Suprapubic skin (tissue), 4 donors: ENCODE measurements at regions not wholly inside any gene's neighbourhood (a gene's known extent, or its start where the extent isn't known, plus 50 kb on each side); places are given as distances from the start of the nearest gene placed in this dataset.

ENCODE experiments used
- DNase-seq, 2 donors: peaks; one replicate each; pipeline ENCODE4 v3.0.0-alpha.2; 2019; ENCODE audit warnings: low spot score in 2 of 2
- H3K27ac ChIP-seq: fragments of 200-600 bp; sonication (generic); one replicate; pipeline ENCODE4 v1.5.1; 2019
- H3K27me3 ChIP-seq: fragments of 200-600 bp; sonication (generic); one replicate; pipeline ENCODE4 v1.5.1; 2019
- H3K36me3 ChIP-seq: fragments of 200-600 bp; sonication (generic); one replicate; pipeline ENCODE4 v1.5.1; 2019
- H3K4me1 ChIP-seq: fragments of 200-600 bp; sonication (generic); one replicate; pipeline ENCODE4 v1.5.1; 2019
- H3K4me3 ChIP-seq: fragments of 200-600 bp; sonication (generic); one replicate; pipeline ENCODE4 v1.5.1; 2019; ENCODE audit warnings: mild to moderate bottlenecking
- H3K9me3 ChIP-seq: fragments of 200-600 bp; sonication (generic); one replicate; pipeline ENCODE4 v1.5.1; 2019
- CTCF ChIP-seq, 2 donors: fragments of 200-600 bp in 1 of 2; fragments of 450-650 bp in 1 of 2; sonication (generic) in 1 of 2; IDR thresholded peaks; one replicate each; pipeline ENCODE4 v1.5.1; 2016 to 2019; ENCODE audit warnings: antibody characterized with exemption in 2 of 2, mild to moderate bottlenecking in 1 of 2, moderate library complexity in 1 of 2
- EP300 ChIP-seq: sonication (generic); formaldehyde crosslinking; IDR thresholded peaks from one replicate; pipeline ENCODE4 v1.6.1; 2017; ENCODE audit warnings: antibody characterized with exemption
- POLR2A ChIP-seq, 2 donors: fragments of 450-650 bp; IDR thresholded peaks; one replicate each; pipeline ENCODE4 v1.6.1; 2017; ENCODE audit warnings: antibody characterized with exemption in 2 of 2, mild to moderate bottlenecking in 2 of 2, moderate library complexity in 2 of 2
- POLR2AphosphoS5 ChIP-seq, 3 donors: sonication (generic); formaldehyde crosslinking; IDR thresholded peaks; one replicate each; pipeline ENCODE4 v1.6.1; 2017; ENCODE audit warnings: antibody characterized with exemption in 3 of 3
- WGBS: methylation state at CpG from one replicate; pipeline ENCODE4 v1.1.5; 2018; 5-methylcytosine and 5-hydroxymethylcytosine counted together

GRCh38 chr10:84935772-84936171, 607.4 kb downstream of the CCSER2 start:
- no peak overlapping the region for H3K4me3 ChIP-seq
- no peak overlapping the region for H3K27ac ChIP-seq
- 87% methylated on average over 3 of the region's 3 CpGs for WGBS
- H3K36me3 ChIP-seq = no peaks in the 10 kb centered on the region
- H3K27me3 ChIP-seq = no peaks in the 10 kb centered on the region
- TF ChIP-seq CTCF (IDR thresholded peaks at IDR 0.05) (no peak), EP300 (no peak), POLR2AphosphoS5 (IDR thresholded peaks at IDR 0.05) (no peak), POLR2A (IDR thresholded peaks at IDR 0.05) (no peak)
- no peak for DNase-seq
- H3K4me1 ChIP-seq = no peaks in the 10 kb centered on the region
- H3K9me3 ChIP-seq = no peaks in the 10 kb centered on the region

GRCh38 chr10:84938117-84938905, 609.9 kb downstream of the CCSER2 start:
- DNase-seq = no peak
- TF ChIP-seq POLR2A (IDR thresholded peaks at IDR 0.05) (no peak), CTCF (IDR thresholded peaks at IDR 0.05) (no peak), POLR2AphosphoS5 (IDR thresholded peaks at IDR 0.05) (no peak), EP300 (no peak)
- Histone ChIP-seq H3K27ac (no peak overlapping the region), H3K4me1 (no peaks in the 10 kb centered on the region), H3K4me3 (no peak overlapping the region), H3K36me3 (no peaks in the 10 kb centered on the region), H3K9me3 (no peaks in the 10 kb centered on the region), H3K27me3 (no peaks in the 10 kb centered on the region)
- 71% methylated on average over 4 of the region's 4 CpGs for WGBS

GRCh38 chr10:84943541-84943940, 615.2 kb downstream of the CCSER2 start:
- Histone ChIP-seq H3K4me3 (no peak overlapping the region), H3K4me1 (no peaks in the 10 kb centered on the region), H3K9me3 (no peaks in the 10 kb centered on the region), H3K36me3 (no peaks in the 10 kb centered on the region), H3K27ac (no peak overlapping the region), H3K27me3 (no peaks in the 10 kb centered on the region)
- no peak for DNase-seq
- 50% methylated on average over 1 of the region's 1 CpG for WGBS
- TF ChIP-seq POLR2A (IDR thresholded peaks at IDR 0.05) = no peak
- no peak for TF ChIP-seq EP300
- TF ChIP-seq POLR2AphosphoS5 (IDR thresholded peaks at IDR 0.05) = no peak
- TF ChIP-seq CTCF (IDR thresholded peaks at IDR 0.05) = no peak

- Histone ChIP-seq H3K4me3 (no peak overlapping the region), H3K27me3 (no peaks in the 10 kb centered on the region), H3K36me3 (no peaks in the 10 kb centered on the region), H3K9me3 (no peaks in the 10 kb centered on the region), H3K4me1 (no peaks in the 10 kb centered on the region), H3K27ac (no peak overlapping the region)
- TF ChIP-seq EP300 (no peak), CTCF (IDR thresholded peaks at IDR 0.05) (no peak), POLR2A (IDR thresholded peaks at IDR 0.05) (no peak), POLR2AphosphoS5 (IDR thresholded peaks at IDR 0.05) (no peak)
- WGBS = 56% methylated on average over 1 of the region's 1 CpG
- no peak for DNase-seq
Observed at GRCh38 chr10:84944187-84944586, 615.8 kb downstream of the CCSER2 start.

- WGBS = 79% methylated on average over 1 of the region's 1 CpG
- DNase-seq = no peak
- no peaks in the 10 kb centered on the region for H3K9me3 ChIP-seq
- no peaks in the 10 kb centered on the region for H3K4me1 ChIP-seq
- no peaks in the 10 kb centered on the region for H3K27me3 ChIP-seq
- no peaks in the 10 kb centered on the region for H3K36me3 ChIP-seq
- TF ChIP-seq EP300 = no peak
- no peak for TF ChIP-seq CTCF (IDR thresholded peaks at IDR 0.05)
- no peak for TF ChIP-seq POLR2A (IDR thresholded peaks at IDR 0.05)
- no peak for TF ChIP-seq POLR2AphosphoS5 (IDR thresholded peaks at IDR 0.05)
- H3K4me3 ChIP-seq = no peak overlapping the region
- no peak overlapping the region for H3K27ac ChIP-seq
Observed at GRCh38 chr10:84945791-84946190, 617.4 kb downstream of the CCSER2 start.
